ENCODE measurements at regions not wholly inside any gene's neighbourhood (a gene's known extent, or its start where the extent isn't known, plus 50 kb on each side); places are given as distances from the start of the nearest gene placed in this dataset.
"Not testable (repeated sequence)": the region's sequence is repeated elsewhere in the genome, so short reads cannot be mapped to it uniquely, and the experiment has no call there.

- DNase-seq = no peak
Observed at GRCh38 chr6:100084316-100084990, 90.4 kb upstream of the MCHR2 start.

- DNase-seq = no peak
Observed at GRCh38 chr6:100078509-100078908, 84.5 kb upstream of the MCHR2 start.

- no peak for DNase-seq
Observed at GRCh38 chr6:100065348-100065747, 71.3 kb upstream of the MCHR2 start.

GRCh38 chr6:100062621-100063020 lies 68.6 kb upstream of the MCHR2 start:
- no peak for DNase-seq

- no peak for DNase-seq
Observed at GRCh38 chr6:100057941-100058340, 63.9 kb upstream of the MCHR2 start.

- no peak for DNase-seq
Observed at GRCh38 chr6:100050550-100050949, 56.5 kb upstream of the MCHR2 start.

- not testable (repeated sequence) for DNase-seq
Observed at GRCh38 chr6:100043961-100044360, 49.9 kb upstream of the MCHR2 start.

Data from activated CD8-positive, alpha-beta memory T cell treated with anti-CD3 and anti-CD28 coated beads for 24 hours (primary cell).